ENCODE measurements at regions not wholly inside any gene's neighbourhood (a gene's known extent, or its start where the extent isn't known, plus 50 kb on each side); places are given as distances from the start of the nearest gene placed in this dataset.

- TF ChIP-seq CTCF (IDR thresholded peaks at IDR 0.05) = no peak
- TF ChIP-seq POLR2A (IDR thresholded peaks at IDR 0.05; ENCODE audit: low read depth) = no peak
- no peak for TF ChIP-seq POLR2AphosphoS5 (IDR thresholded peaks at IDR 0.05)
- no peak for TF ChIP-seq EP300 (IDR thresholded peaks at IDR 0.05)
Observed at GRCh38 chr4:44791831-44792230, 65.5 kb upstream of the GNPDA2 start.
